Heart right ventricle (tissue), 16 donors: ENCODE measurements at regions not wholly inside any gene's neighbourhood (a gene's known extent, or its start where the extent isn't known, plus 50 kb on each side); places are given as distances from the start of the nearest gene placed in this dataset.
A peak's percentile ranks its signal among the peaks of the same experiment; 100 is the strongest.

Source experiments
- ATAC-seq, 8 donors: fragments of 200-7000 bp; cut with Tn5 transposase; one replicate each; pipeline ENCODE4 v1.9.1; 2020; ENCODE audit warnings: mild to moderate bottlenecking in 8 of 8, moderate library complexity in 8 of 8, moderate number of reproducible peaks in 1 of 8
- DNase-seq, 2 donors: peaks; one replicate each; pipeline ENCODE4 v3.0.0-alpha.2; 2020
- H3K27ac ChIP-seq, 10 donors: fragments of 200-600 bp; sonication (generic) in 2 of 10; one replicate each; pipeline versions ENCODE4 v1.5.0 to v1.8.0; 2020 to 2022; ENCODE audit warnings: mild to moderate bottlenecking in 3 of 10
- H3K27me3 ChIP-seq, 7 donors: fragments of 200-600 bp; one replicate each; pipeline ENCODE4 v1.8.0; 2021 to 2022; ENCODE audit warnings: mild to moderate bottlenecking in 2 of 7
- H3K36me3 ChIP-seq, 9 donors: fragments of 200-600 bp; sonication (generic) in 1 of 9; one replicate each; pipeline versions ENCODE4 v1.5.0 to v1.8.0; 2020 to 2022; ENCODE audit warnings: mild to moderate bottlenecking in 2 of 9
- H3K4me1 ChIP-seq, 9 donors: fragments of 200-600 bp; sonication (generic) in 1 of 9; one replicate each; pipeline versions ENCODE4 v1.5.0 to v1.8.0; 2020 to 2022; ENCODE audit warnings: mild to moderate bottlenecking in 4 of 9
- H3K4me3 ChIP-seq, 10 donors: fragments of 200-600 bp; sonication (generic) in 2 of 10; one replicate each; pipeline versions ENCODE4 v1.5.0 to v1.8.0; 2020 to 2022; ENCODE audit warnings: mild to moderate bottlenecking in 7 of 10, moderate library complexity in 2 of 10
- H3K9me3 ChIP-seq, 11 donors: fragments of 200-600 bp in 10 of 11; sonication (generic) in 2 of 11; one replicate each; pipeline versions ENCODE4 v1.5.0 to v1.8.0; 2013 to 2022; ENCODE audit warnings: mild to moderate bottlenecking in 2 of 11, control low read depth in 1 of 11, moderate library complexity in 1 of 11
- WGBS, 2 donors: extraction: QIAGEN DNeasy Blood & Tissue Kit; methylation state at CpG; one replicate each; pipeline ENCODE4 v1.1.7; 2013; ENCODE audit warnings: inconsistent platforms in 1 of 2; 5-methylcytosine and 5-hydroxymethylcytosine counted together
- intact Hi-C, 10 donors: fragments of 100-400 bp; cut with DNase I; formaldehyde crosslinking; loops; one replicate each; pipeline versions ENCODE4 v1.11.1 to v1.14.2; 2022
- TF ChIP-seq, protein P1 (sequence below), 9 donors: fragments of 200-600 bp; sonication (generic) in 2 of 9; IDR thresholded peaks; one replicate each; pipeline versions ENCODE4 v1.5.0 to v1.8.0; 2021 to 2022; ENCODE audit warnings: antibody characterized with exemption in 9 of 9, mild to moderate bottlenecking in 5 of 9, moderate library complexity in 1 of 9
- donor health status: Arrhythmogenic right ventricular cardiomyopathy.
- donor health status: ischemic (EF 13 %, LVEDD 7.1; RV severe dilation, severe dysfunction).
- donor health status: healthy with polysubstance abuse.
- donor health status: DM: no; HTN: yes; CAD: no.
- donor health status: DM: no; HTN: no; CAD: no.
- donor health status: ischemic (EF 25% LVEDD 6.9; RV normal size, moderate dysfunction).
- donor health status: ischemic (EF 25% LVEDD 5.7; RV mildly dilated, moderate dysfunction).
- donor health status: healthy.
- donor health status: DM: yes; HTN: yes; CAD: no.
- donor health status: Ischemic cardiomyopathy.
- donor health status: ischemic (EF 35%, LVEDD 5.7; RV mildly dilated, moderate dysfunction).
- donor health status: nonischemic (EF 11% LVEDD 7.7; RV severe dilation, severe dysfunction).
- donor health status: DM: yes; HTN: yes; CAD: no.
- donor health status: PGD.
- donor health status: ischemic (EF 29% LVEDD 5.4; RV normal size, mild dysfunction).
- donor health status: nonischemic (EF 23%, LVEDD 6.1; RV moderate dilation, normal function).

GRCh38 chr7:35454575-35455385 is 200.9 kb upstream of the TBX20 start:
- H3K4me1 ChIP-seq, result peaks cover 0 to 5% (median 0%) of the 10 kb centered on the region in 9 donors
- H3K27me3 ChIP-seq, result peaks cover 0 to 31% (median 11%) of the 10 kb centered on the region in 7 donors
- H3K36me3 ChIP-seq, result no peaks in the 10 kb centered on the region
- intact Hi-C loops, result no loop called here
- TF ChIP-seq, protein P1, sequence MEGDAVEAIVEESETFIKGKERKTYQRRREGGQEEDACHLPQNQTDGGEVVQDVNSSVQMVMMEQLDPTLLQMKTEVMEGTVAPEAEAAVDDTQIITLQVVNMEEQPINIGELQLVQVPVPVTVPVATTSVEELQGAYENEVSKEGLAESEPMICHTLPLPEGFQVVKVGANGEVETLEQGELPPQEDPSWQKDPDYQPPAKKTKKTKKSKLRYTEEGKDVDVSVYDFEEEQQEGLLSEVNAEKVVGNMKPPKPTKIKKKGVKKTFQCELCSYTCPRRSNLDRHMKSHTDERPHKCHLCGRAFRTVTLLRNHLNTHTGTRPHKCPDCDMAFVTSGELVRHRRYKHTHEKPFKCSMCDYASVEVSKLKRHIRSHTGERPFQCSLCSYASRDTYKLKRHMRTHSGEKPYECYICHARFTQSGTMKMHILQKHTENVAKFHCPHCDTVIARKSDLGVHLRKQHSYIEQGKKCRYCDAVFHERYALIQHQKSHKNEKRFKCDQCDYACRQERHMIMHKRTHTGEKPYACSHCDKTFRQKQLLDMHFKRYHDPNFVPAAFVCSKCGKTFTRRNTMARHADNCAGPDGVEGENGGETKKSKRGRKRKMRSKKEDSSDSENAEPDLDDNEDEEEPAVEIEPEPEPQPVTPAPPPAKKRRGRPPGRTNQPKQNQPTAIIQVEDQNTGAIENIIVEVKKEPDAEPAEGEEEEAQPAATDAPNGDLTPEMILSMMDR (IDR thresholded peaks at IDR 0.05), result no peak
- whole genome bisulfite sequencing, 2 donors, result 40% methylated on average over 58 of the region's 58 CpGs
- H3K27ac ChIP-seq, result no peak overlapping the region
- H3K9me3 ChIP-seq, result peaks cover 0 to 12% (median 0%) of the 10 kb centered on the region in 11 donors
- peak in 1 of 8 donors; percentile 59 for ATAC-seq
- H3K4me3 ChIP-seq, result peak overlapping the region in 7 of 10 donors; percentile 2 to 33 (median 12)
- no peak for DNase-seq

- TF ChIP-seq, protein P1 (IDR thresholded peaks at IDR 0.05), result no peak
- WGBS, 2 donors, result 45 to 49% methylated on average over 3 of the region's 3 CpGs
- intact Hi-C loops, result no loop called here
- no peaks in the 10 kb centered on the region for H3K36me3 ChIP-seq
- H3K4me3 ChIP-seq, result no peak overlapping the region
- ATAC-seq (peak in 2 of 8 donors; percentile 18 to 27), DNase-seq (no peak)
- H3K9me3 ChIP-seq, result no peaks in the 10 kb centered on the region
- H3K4me1 ChIP-seq, result peaks cover 0 to 9% (median 3%) of the 10 kb centered on the region in 9 donors
- peak overlapping the region in 1 of 10 donors; percentile 23 for H3K27ac ChIP-seq
- peaks cover 0 to 23% (median 11%) of the 10 kb centered on the region in 7 donors for H3K27me3 ChIP-seq
These were observed 196.7 kb upstream of the TBX20 start for GRCh38 chr7:35450456-35451214.

DNA sequence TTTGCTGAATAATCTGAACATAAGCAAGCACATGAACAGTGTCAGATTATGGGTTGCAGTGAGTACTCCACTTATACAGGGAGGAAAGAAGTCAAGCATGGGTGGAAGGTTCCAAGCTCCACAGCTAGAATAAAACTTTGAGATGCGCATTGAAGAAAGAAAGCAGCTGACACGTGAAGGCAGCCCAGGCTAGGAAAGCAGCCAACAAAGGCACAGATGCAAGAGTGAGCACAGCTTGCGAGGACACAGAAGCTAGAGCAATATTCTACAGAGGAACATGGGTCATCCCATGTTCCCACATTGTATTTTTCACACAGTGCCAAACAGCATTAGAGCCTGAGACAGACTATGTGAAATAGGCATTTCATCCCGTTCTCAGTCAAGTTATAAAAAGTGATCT is 194.6 kb upstream of the TBX20 start:
- ATAC-seq (no peak), DNase-seq (no peak)
- intact Hi-C loops, result no loop called here
- TF ChIP-seq, protein P1 (IDR thresholded peaks at IDR 0.05), result no peak
- Histone ChIP-seq H3K4me3 (no peak overlapping the region), H3K27me3 (peaks cover 0 to 4% (median 1%) of the 10 kb centered on the region in 7 donors), H3K9me3 (no peaks in the 10 kb centered on the region), H3K36me3 (no peaks in the 10 kb centered on the region), H3K4me1 (peaks cover 0 to 9% (median 3%) of the 10 kb centered on the region in 9 donors), H3K27ac (no peak overlapping the region)
- WGBS, 2 donors, result 50 to 66% methylated on average over 4 of the region's 4 CpGs

DNA sequence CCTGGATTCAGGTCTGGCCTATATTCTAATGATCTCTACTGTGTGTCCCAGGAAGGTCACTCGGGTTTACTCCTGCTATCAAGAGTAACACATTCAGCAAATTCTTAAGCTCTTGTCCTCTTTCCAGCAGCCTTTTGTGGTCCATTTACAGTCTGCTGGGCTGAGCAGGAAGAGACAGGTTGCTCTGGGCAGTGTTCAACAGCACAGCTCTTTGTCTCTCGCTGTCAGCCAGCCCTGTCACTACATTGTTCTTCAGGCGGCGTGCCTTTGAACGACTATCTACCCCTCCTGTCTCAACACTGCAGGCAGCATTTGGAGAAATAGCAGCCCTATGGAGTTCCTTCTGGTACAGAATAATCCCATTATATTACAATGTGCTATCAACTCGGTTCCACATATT is 192.2 kb upstream of the TBX20 start:
- intact Hi-C loops, result loop anchor here in 1 of 10 donors (2.0 kb wide), 1 partner anchor 19 kb away; no protein-coding TSS in a partner anchor
- 27 to 34% methylated on average over 6 of the region's 6 CpGs for WGBS, 2 donors
- no peak overlapping the region for H3K4me3 ChIP-seq
- H3K9me3 ChIP-seq, result no peaks in the 10 kb centered on the region
- TF ChIP-seq, protein P1 (IDR thresholded peaks at IDR 0.05), result no peak
- no peaks in the 10 kb centered on the region for H3K36me3 ChIP-seq
- H3K27me3 ChIP-seq, result no peaks in the 10 kb centered on the region
- peak overlapping the region in 4 of 10 donors; percentile 1 to 41 (median 20) for H3K27ac ChIP-seq
- DNase-seq, result peak; percentile 21 to 49
- peak; percentile 83 to 97 (median 90) for ATAC-seq
- H3K4me1 ChIP-seq, result peaks cover 0 to 9% (median 3%) of the 10 kb centered on the region in 9 donors
